H54 (cell line): ENCODE measurements at regions not wholly inside any gene's neighbourhood (a gene's known extent, or its start where the extent isn't known, plus 50 kb on each side); places are given as distances from the start of the nearest gene placed in this dataset.

Source experiments
- DNase-seq: peaks from one replicate; pipeline ENCODE4 v3.0.0; 2011; ENCODE audit warnings: low spot score, mixed read lengths; ENCODE audit not compliant: insufficient read length
- FAIRE-seq: peaks from 3 replicates; lab custom pipeline; 2011; peaks lifted over from hg19 to GRCh38; lab: Jason Lieb, UNC
- POLR2A ChIP-seq: IDR thresholded peaks from 2 replicates; pipeline ENCODE4 v1.6.1; 2011; ENCODE audit warnings: low read depth, mild to moderate bottlenecking, low read length

- no peak for FAIRE-seq
- TF ChIP-seq POLR2A: no peak
Measured at GRCh38 chr2:558302-558642, 118.9 kb downstream of the TMEM18 start.

GRCh38 chr2:557635-558301 lies 119.4 kb downstream of the TMEM18 start:
- no peak for FAIRE-seq
- DNase-seq: no peak
- no peak for TF ChIP-seq POLR2A

More at GRCh38 chr2:558302-558642, 118.9 kb downstream of the TMEM18 start:
- no peak for DNase-seq

GRCh38 chr2:556485-556884 lies 120.7 kb downstream of the TMEM18 start:
- no peak for TF ChIP-seq POLR2A
- FAIRE-seq: no peak
- DNase-seq: no peak

- no peak for TF ChIP-seq POLR2A
- FAIRE-seq (no peak), DNase-seq (no peak)
Measured at GRCh38 chr2:555164-555922, 121.9 kb downstream of the TMEM18 start.

- FAIRE-seq (no peak), DNase-seq (no peak)
- no peak for TF ChIP-seq POLR2A
Measured at GRCh38 chr2:554444-554843, 122.8 kb downstream of the TMEM18 start.

- no peak for TF ChIP-seq POLR2A
- FAIRE-seq (no peak), DNase-seq (no peak)
Measured at GRCh38 chr2:552906-553305, 124.3 kb downstream of the TMEM18 start.

- no peak for DNase-seq
- FAIRE-seq: no peak
- TF ChIP-seq POLR2A: no peak
Measured at GRCh38 chr2:551621-552020, 125.6 kb downstream of the TMEM18 start.

GRCh38 chr2:550860-551567 lies 126.2 kb downstream of the TMEM18 start:
- no peak for DNase-seq
- TF ChIP-seq POLR2A: no peak
- no peak for FAIRE-seq

- TF ChIP-seq POLR2A: no peak
- DNase-seq (no peak), FAIRE-seq (no peak)
Measured at GRCh38 chr2:545711-546650, 131.2 kb downstream of the TMEM18 start.

- FAIRE-seq (no peak), DNase-seq (no peak)
- TF ChIP-seq POLR2A: no peak
Measured at GRCh38 chr2:545228-545627, 132.0 kb downstream of the TMEM18 start.

- FAIRE-seq (no peak), DNase-seq (no peak)
- no peak for TF ChIP-seq POLR2A
Measured at GRCh38 chr2:538646-539045, 138.6 kb downstream of the TMEM18 start.

- FAIRE-seq (no peak), DNase-seq (no peak)
- TF ChIP-seq POLR2A: no peak
Measured at GRCh38 chr2:535222-535621, 142.0 kb downstream of the TMEM18 start.

GRCh38 chr2:529852-530251 lies 147.4 kb downstream of the TMEM18 start:
- no peak for DNase-seq
- TF ChIP-seq POLR2A: no peak
- no peak for FAIRE-seq
